ENCODE measurements at regions not wholly inside any gene's neighbourhood (a gene's known extent, or its start where the extent isn't known, plus 50 kb on each side); places are given as distances from the start of the nearest gene placed in this dataset.
"Not testable (repeated sequence)": the region's sequence is repeated elsewhere in the genome, so short reads cannot be mapped to it uniquely, and the experiment has no call there.

GRCh38 chr18:14265637-14266410 lies 133.6 kb upstream of the ZNF519 start:
- not testable (repeated sequence) for H3K36me3 Mint-ChIP-seq (ENCODE audit: low read depth); H3K27ac Mint-ChIP-seq; H3K4me1 Mint-ChIP-seq

GRCh38 chr18:14262786-14263185 lies 130.6 kb upstream of the ZNF519 start:
- H3K36me3 Mint-ChIP-seq (ENCODE audit: low read depth); H3K27ac Mint-ChIP-seq; H3K9me3 Mint-ChIP-seq; intact Hi-C loops (cut with micrococcal nuclease); H3K4me1 Mint-ChIP-seq; DNase-seq; H3K27me3 Mint-ChIP-seq; H3K4me3 Mint-ChIP-seq: not testable (repeated sequence)

More at GRCh38 chr18:14265637-14266410, 133.6 kb upstream of the ZNF519 start:
- H3K9me3 Mint-ChIP-seq; DNase-seq; H3K27me3 Mint-ChIP-seq; intact Hi-C loops (cut with micrococcal nuclease); H3K4me3 Mint-ChIP-seq: not testable (repeated sequence)

- peak; percentile 47 for DNase-seq
- H3K36me3 Mint-ChIP-seq (ENCODE audit: low read depth); H3K27me3 Mint-ChIP-seq; intact Hi-C loops (cut with micrococcal nuclease); H3K4me3 Mint-ChIP-seq; H3K9me3 Mint-ChIP-seq; H3K4me1 Mint-ChIP-seq; H3K27ac Mint-ChIP-seq: not testable (repeated sequence)
Measured at GRCh38 chr18:14250084-14250677, 117.9 kb upstream of the ZNF519 start.

- H3K4me1 Mint-ChIP-seq; DNase-seq; H3K27ac Mint-ChIP-seq; H3K36me3 Mint-ChIP-seq (ENCODE audit: low read depth); intact Hi-C loops (cut with micrococcal nuclease); H3K9me3 Mint-ChIP-seq; H3K4me3 Mint-ChIP-seq; H3K27me3 Mint-ChIP-seq: not testable (repeated sequence)
Measured at GRCh38 chr18:14239224-14239623, 107.0 kb upstream of the ZNF519 start.

GRCh38 chr18:14236356-14237048 lies 104.3 kb upstream of the ZNF519 start:
- H3K27me3 Mint-ChIP-seq; H3K36me3 Mint-ChIP-seq (ENCODE audit: low read depth); H3K27ac Mint-ChIP-seq; H3K9me3 Mint-ChIP-seq; H3K4me3 Mint-ChIP-seq; H3K4me1 Mint-ChIP-seq; DNase-seq: not testable (repeated sequence)
- intact Hi-C loops (cut with micrococcal nuclease): loop anchor here (2.0 kb wide), 1 partner anchor 46 kb away; no protein-coding TSS in a partner anchor

- H3K27ac Mint-ChIP-seq; DNase-seq; intact Hi-C loops (cut with micrococcal nuclease); H3K4me1 Mint-ChIP-seq; H3K36me3 Mint-ChIP-seq (ENCODE audit: low read depth); H3K27me3 Mint-ChIP-seq; H3K4me3 Mint-ChIP-seq; H3K9me3 Mint-ChIP-seq: not testable (repeated sequence)
Measured at GRCh38 chr18:14225286-14225679, 93.0 kb upstream of the ZNF519 start.

- H3K4me1 Mint-ChIP-seq; H3K27me3 Mint-ChIP-seq; H3K27ac Mint-ChIP-seq; intact Hi-C loops (cut with micrococcal nuclease); DNase-seq; H3K36me3 Mint-ChIP-seq (ENCODE audit: low read depth); H3K4me3 Mint-ChIP-seq; H3K9me3 Mint-ChIP-seq: not testable (repeated sequence)
Measured at GRCh38 chr18:14224551-14225285, 92.5 kb upstream of the ZNF519 start.

GRCh38 chr18:14223919-14224318 lies 91.7 kb upstream of the ZNF519 start:
- H3K4me3 Mint-ChIP-seq; DNase-seq; H3K27ac Mint-ChIP-seq; intact Hi-C loops (cut with micrococcal nuclease); H3K36me3 Mint-ChIP-seq (ENCODE audit: low read depth); H3K4me1 Mint-ChIP-seq; H3K9me3 Mint-ChIP-seq; H3K27me3 Mint-ChIP-seq: not testable (repeated sequence)

GRCh38 chr18:14223231-14223822 lies 91.1 kb upstream of the ZNF519 start:
- H3K27ac Mint-ChIP-seq; H3K9me3 Mint-ChIP-seq; H3K4me1 Mint-ChIP-seq; H3K4me3 Mint-ChIP-seq; H3K27me3 Mint-ChIP-seq; H3K36me3 Mint-ChIP-seq (ENCODE audit: low read depth); intact Hi-C loops (cut with micrococcal nuclease); DNase-seq: not testable (repeated sequence)

- H3K27me3 Mint-ChIP-seq; DNase-seq; H3K9me3 Mint-ChIP-seq; H3K27ac Mint-ChIP-seq; H3K4me1 Mint-ChIP-seq; intact Hi-C loops (cut with micrococcal nuclease); H3K36me3 Mint-ChIP-seq (ENCODE audit: low read depth); H3K4me3 Mint-ChIP-seq: not testable (repeated sequence)
Measured at GRCh38 chr18:14222354-14223221, 90.4 kb upstream of the ZNF519 start.

- Mint-ChIP-seq H3K27me3 (no peaks in the 10 kb centered on the region), H3K4me3 (no peak overlapping the region), H3K4me1 (no peaks in the 10 kb centered on the region), H3K27ac (no peak overlapping the region), H3K36me3 (ENCODE audit: low read depth) (no peaks in the 10 kb centered on the region), H3K9me3 (no peaks in the 10 kb centered on the region)
- intact Hi-C loops (cut with micrococcal nuclease): no loop called here
- DNase-seq: no peak
Measured at GRCh38 chr18:14221689-14222088, 89.5 kb upstream of the ZNF519 start.

- H3K4me3 Mint-ChIP-seq; intact Hi-C loops (cut with micrococcal nuclease); H3K4me1 Mint-ChIP-seq; H3K9me3 Mint-ChIP-seq; H3K36me3 Mint-ChIP-seq (ENCODE audit: low read depth); DNase-seq; H3K27me3 Mint-ChIP-seq; H3K27ac Mint-ChIP-seq: not testable (repeated sequence)
Measured at GRCh38 chr18:14215952-14216351, 83.7 kb upstream of the ZNF519 start.

- intact Hi-C loops (cut with micrococcal nuclease); H3K4me1 Mint-ChIP-seq; DNase-seq; H3K4me3 Mint-ChIP-seq; H3K9me3 Mint-ChIP-seq; H3K27me3 Mint-ChIP-seq; H3K36me3 Mint-ChIP-seq (ENCODE audit: low read depth); H3K27ac Mint-ChIP-seq: not testable (repeated sequence)
Measured at GRCh38 chr18:14203424-14203823, 71.2 kb upstream of the ZNF519 start.
